Activated T-cell treated with anti-CD3 and anti-CD28 coated beads, Interleukin-2, amount 50 U/mL, for 48 hours (primary cell): ENCODE measurements at regions not wholly inside any gene's neighbourhood (a gene's known extent, or its start where the extent isn't known, plus 50 kb on each side); places are given as distances from the start of the nearest gene placed in this dataset.
"Not testable (repeated sequence)": the region's sequence is repeated elsewhere in the genome, so short reads cannot be mapped to it uniquely, and the experiment has no call there.

ENCODE experiments used
- DNase-seq, 2 experiments: peaks; one replicate each; pipeline ENCODE4 v3.0.0-alpha.2; 2020

DNA sequence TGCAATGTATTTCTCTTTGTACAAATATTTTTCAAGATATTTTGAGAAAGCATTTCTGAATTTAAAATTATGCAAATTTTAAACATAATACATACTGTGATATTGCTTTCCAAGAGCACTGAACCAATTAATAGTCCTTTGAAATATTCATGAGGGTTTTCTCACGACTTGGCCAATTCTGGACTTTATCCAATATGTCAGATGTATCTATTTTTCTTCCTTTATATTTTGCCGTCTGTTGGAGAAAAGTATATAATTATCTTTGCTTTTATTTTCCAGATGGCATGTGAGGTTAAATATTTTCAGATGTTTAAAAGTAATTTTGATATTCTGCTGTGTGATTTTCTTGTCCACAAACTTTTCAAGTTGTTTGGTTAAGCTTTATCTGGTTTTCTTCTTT is 378.9 kb downstream of the SLCO4C1 start:
- no peak for DNase-seq

DNA sequence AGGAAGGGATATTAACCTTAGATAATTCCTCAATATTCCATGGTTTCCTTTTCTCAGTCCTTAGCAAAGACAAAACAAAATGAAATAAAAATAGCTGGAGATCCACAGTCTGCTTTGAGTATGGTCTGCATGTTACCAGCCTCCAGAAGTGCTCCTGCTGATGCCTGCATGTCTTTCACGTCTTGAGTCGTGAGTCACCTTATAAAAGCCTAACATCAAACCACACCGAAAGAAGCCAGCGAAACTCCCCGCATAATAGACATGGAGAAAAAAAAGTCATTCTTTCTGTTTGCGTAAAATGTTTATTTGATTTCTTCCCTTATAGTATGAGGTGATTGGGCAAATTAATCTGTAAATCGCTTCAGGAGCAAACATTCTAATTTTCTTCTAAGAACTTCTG is 380.5 kb downstream of the SLCO4C1 start:
- DNase-seq: no peak

- DNase-seq: no peak
Observed at GRCh38 chr5:101904736-101905135, 391.3 kb downstream of the SLCO4C1 start.

DNA sequence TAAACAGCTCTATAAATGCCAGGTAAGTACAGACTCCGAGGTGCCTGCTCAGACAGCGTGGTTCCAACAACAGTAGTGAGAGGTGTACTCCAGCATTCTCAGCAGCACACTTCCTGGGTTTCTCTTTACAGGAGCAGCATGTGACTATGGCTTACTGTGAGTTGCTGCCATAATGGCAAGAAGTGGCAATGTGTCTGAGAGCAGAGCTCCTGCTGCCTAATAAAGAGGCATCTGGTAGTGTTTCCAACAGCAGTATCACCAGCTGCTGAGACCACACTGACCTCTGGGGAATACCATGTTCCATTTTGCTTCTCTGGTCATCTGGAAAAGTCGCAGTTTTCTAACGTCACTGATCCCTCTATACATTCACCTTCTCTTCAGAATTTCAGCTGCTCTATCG is 398.2 kb downstream of the SLCO4C1 start:
- DNase-seq: no peak

DNA sequence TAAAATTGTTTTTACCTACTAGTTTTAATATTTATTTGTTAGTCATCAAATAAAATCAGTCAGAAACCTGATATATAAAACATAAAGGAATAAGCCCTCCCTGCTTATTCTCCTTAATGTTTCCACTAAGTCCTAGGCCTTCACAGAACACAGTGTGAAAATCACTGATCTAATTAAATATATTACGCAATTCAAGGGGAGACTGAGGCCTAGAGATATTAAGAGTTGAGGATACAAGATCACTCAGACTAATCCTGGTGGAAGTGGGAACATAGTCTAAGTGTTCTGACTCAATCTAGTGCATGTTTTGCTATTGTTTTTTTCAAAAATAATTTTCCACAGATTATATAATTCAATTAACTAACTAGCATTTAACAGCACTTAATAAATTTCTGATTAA is 401.1 kb downstream of the SLCO4C1 start:
- DNase-seq: no peak

DNA sequence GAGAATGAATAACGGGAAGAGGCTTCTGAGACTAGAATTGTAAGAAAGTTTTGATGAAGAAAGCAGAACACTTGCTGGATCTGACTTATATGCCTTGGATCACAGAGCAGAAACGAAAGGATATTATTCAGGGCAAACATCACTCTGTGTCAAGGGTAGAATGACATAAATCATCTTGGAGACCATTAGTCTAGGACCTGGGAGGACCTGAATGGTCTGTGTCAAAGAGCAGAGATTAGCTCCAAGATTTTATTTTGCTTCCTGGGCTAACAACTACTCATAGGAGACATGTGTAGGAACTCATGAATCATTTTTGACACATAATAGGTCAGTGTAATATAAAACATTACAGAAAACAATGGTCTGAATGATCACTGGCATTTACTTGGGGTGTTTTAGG is 417.9 kb downstream of the SLCO4C1 start:
- DNase-seq: no peak

GRCh38 chr5:101877451-101877850 is 418.6 kb downstream of the SLCO4C1 start:
- DNase-seq: no peak

GRCh38 chr5:101866473-101866872 is 429.6 kb downstream of the SLCO4C1 start:
- no peak for DNase-seq

DNA sequence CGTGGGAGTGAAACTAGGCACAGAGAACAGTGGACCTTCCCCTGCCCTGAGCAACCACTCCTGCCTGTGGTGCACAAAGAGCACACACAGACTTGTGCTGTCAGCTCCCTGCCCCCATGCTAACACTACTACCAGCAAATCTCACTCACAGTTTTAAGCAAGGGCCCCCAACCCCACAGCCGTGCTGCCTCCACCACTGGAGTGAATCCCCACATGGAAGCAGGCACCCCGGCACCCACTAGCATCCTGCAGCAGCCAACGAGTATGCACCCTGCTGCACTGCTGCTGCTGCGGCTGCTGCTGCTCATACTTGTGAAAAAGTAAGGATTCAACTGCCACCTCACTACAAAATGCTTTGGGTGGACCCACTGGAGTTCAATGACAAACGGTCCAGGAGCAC is 435.5 kb downstream of the SLCO4C1 start:
- no peak for DNase-seq

DNA sequence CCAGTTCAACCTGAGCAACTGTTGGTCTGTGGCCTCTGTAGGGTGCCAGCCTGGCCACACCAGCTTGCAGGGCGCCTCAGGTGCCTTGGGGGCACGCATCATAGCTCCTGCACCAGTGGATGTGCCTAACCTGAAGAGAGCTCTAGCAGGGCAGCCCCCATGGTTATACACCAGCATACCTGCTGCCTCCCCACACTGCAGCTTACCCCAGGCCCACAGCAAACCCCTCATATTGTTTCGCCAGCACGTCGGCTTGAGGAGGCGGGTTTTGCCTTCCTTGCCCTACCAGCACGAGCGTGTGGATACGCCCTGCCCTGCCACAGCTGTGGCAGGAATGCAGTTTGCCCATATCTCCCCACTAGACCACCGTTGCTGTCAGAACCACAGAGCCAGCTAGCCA is 435.9 kb downstream of the SLCO4C1 start:
- DNase-seq: no peak

- DNase-seq: no peak
Observed at GRCh38 chr5:101846496-101846895, 449.6 kb downstream of the SLCO4C1 start.

- no peak for DNase-seq
Observed at GRCh38 chr5:101843055-101843454, 453.0 kb downstream of the SLCO4C1 start.

GRCh38 chr5:101838435-101838834 is 457.6 kb downstream of the SLCO4C1 start:
- no peak for DNase-seq

GRCh38 chr5:101829255-101829654 is 466.8 kb downstream of the SLCO4C1 start:
- DNase-seq: no peak

GRCh38 chr5:101811466-101811865 is 484.6 kb downstream of the SLCO4C1 start:
- no peak for DNase-seq

- DNase-seq: no peak
Observed at GRCh38 chr5:101806410-101806809, 489.7 kb downstream of the SLCO4C1 start.

DNA sequence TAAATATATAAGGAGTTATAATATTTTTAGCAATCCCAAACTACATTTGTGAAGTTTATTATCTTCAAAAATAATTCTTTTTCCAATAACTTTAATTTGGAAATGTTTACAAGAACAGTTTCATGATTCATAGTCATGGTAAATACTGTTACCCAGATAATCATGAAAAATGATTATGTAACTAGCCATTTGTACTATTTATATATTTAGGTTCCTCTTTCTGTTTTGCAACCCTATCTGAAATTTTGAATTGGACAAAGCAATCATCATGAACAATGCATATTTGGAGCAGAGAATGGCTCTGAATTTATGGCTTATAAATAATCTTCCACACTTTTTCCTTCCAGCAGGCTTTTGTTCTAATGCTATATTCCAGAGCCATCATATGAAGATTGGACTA is 499.7 kb downstream of the SLCO4C1 start:
- no peak for DNase-seq

DNA sequence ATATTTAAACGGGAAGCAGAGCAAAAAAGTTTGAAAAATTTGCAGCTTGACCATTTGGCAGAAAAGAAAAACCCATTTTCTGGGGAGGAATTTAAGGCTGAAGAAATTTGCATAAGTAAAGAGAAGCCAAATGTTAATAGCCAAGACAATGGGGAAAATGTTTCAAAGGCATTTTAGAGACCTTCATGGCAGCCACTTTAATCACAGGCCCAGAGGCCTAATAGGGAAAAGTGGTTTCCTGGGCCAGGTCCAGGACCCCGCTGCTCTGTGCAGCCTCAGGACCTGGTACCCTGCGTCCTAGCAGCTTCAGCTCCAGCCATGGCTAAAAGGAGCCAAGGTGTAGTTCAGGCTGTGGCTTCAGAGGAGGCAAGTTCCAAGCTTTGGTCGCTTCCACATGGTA is 507.3 kb downstream of the SLCO4C1 start:
- no peak for DNase-seq

DNA sequence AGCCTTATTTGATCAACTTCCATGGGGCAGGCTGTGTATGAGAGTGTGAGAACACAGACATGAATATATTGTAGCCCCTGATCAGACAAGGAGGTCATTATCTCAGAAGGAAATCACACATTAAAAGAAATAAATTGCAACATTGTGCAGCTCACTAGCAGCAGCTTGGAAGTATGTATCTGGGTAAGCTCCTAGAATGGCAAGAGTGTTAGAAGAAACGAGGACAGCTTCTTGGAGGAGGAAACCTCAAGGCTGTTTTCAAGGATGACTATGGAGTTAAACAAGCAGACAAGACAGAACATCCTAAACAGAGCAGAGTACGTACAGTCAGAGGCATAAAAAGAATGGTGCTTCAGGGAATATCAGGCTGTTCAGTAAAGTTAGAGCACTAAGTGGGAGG is 511.0 kb downstream of the SLCO4C1 start:
- no peak for DNase-seq

DNA sequence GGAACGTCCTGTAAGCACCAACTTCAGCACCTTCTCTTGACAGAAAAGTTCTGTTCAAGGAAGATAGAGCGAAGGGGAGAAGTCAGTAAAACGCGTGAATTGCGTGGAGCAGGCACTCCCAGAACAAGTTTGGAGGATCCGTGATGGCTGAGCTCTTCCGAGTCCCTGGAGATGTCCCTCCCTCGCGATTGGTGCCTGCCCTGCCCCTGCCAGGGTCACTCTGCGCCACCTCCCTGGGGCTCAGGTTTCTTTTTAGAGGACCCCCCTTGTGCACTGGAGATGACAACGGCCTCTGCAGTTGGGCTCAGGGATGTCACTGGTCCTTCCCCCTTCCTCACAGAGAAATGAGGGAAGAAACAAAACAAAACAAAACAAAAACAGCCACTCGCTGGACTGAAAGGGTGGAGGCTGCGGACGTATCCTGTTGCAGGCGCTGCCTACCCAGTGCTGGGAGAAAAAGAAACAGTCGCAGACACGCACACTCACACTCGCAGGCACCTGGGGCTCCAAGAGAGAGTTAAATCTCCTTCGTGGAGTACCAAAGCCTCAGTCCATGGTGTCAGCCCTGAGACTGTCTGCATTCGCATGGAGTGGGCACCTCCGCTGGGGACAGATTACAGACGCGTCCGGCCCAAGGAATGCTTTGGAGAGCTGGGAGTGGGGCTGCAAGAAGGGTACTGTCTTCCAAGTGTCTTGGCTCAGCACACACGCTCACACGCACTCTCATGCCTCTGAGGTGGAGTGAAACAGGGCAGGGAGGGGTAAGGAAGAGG is 512.7 kb downstream of the SLCO4C1 start:
- DNase-seq: no peak

- no peak for DNase-seq
Observed at GRCh38 chr5:101782352-101783103, 513.6 kb downstream of the SLCO4C1 start.

GRCh38 chr5:101751105-101751504 is 545.0 kb downstream of the SLCO4C1 start:
- DNase-seq: no peak

DNA sequence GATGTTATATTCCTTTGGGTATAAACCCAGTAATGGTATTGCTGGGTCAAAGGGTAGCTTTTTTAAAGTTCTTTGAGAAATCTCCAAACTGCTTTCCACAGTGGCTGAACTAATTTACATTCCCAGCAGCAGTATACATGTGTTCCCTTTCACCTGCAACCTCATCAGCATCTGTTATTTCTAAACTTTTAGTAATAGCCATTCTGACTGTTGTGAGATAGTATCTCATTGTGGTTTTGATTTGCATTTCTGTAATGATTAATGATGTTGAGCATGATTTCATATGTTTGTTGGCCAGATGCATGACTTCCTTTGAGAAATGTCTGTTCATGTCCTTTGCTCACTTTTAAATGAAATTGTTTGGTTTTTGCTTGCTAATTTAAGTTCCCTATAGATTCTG is 553.1 kb downstream of the SLCO4C1 start:
- not testable (repeated sequence) for DNase-seq

DNA sequence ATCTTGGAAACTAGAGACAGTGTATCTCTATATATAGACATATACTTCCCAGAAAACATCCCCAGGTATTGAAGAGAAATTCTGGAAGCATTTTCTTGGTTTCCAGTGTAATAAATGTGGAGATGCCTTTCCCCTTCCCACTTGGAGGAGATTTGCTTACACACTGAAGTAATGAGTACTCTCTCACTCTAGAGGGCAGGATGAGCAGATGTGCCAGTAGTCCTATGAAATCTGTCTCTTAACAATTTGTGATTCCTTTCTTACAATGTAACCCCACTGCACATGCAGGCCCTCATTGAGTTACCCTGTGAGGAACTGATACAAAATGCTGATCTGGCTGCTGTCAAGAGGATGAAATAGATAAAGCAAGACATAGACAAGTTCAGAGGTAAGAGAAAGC is 567.2 kb downstream of the SLCO4C1 start:
- no peak for DNase-seq

DNA sequence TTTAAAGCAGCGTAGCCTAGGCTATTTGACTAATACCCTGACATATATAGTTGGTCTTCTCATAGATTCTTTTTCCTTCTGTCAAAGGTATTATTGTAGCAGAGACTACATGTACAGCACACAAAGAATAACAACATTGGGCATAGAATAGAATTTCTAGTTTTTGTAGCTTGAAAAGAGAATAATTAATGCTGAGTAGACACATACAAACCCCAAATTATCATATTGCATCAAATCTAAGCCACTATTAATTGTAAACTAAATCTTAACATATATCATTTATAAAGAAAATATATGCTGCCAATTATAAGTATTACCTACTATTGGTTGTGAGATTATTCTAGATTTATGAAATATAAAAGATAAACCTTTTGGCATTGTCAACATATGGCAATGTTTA is 574.5 kb downstream of the SLCO4C1 start:
- DNase-seq: no peak
